SK-MEL-5 (cell line): ENCODE measurements at regions not wholly inside any gene's neighbourhood (a gene's known extent, or its start where the extent isn't known, plus 50 kb on each side); places are given as distances from the start of the nearest gene placed in this dataset.

ENCODE experiments used
- DNase-seq: peaks from one replicate; pipeline ENCODE4 v3.0.0-alpha.2; 2016; ENCODE audit warnings: low read depth, low spot score
- in situ Hi-C: cut with HindIII; loops from 2 replicates; pipeline ENCODE4 v1.10.0; 2016; ENCODE audit warnings: low sequenced_read_pairs, high pct_unique_total_duplicates, low pct_unique_long_range_greater_than_20kb

DNA sequence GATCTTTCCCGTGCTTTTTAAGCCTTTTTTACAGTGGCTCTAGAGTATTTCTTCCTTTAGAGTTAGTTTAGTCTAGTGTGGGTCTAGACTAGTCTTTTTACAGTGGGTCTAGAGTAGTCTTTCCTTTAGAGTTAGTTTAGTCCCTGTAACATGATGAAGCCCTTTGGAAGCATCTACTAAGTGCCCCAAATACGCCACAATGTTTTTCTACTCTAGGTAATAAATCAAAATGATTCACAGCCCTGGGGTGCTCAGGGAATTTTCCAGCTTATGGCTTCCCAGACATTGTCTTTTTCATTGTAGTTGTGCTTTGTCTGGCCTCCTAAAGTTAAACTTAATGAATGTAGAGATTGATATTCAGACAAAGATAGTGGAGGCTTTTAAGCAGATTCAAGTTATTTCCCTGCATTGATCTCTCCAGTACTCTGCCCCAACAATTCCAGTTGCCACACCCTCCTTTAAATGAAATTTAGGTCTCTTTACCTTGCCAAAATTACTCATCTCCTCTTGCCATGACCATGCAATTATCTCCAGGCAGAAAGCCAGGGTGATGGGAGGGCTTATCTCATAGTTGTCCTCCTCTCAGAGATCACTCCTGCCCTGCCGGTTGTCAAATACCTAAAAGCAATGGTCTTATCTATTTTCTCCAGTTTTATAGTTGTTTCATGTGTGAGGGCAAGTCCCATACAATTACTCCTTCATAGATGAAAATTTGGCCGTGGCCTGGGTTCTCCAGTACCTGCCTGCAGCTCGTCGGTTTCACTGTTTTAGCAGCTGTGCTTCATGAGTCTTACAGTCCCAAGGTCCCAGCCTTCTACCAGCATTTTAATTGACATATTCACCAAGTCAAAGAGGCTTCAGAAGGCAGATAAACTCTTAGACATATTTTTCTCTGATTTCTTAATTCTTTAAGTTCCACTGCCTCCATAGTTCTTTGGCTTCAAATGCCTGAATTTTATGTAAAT, 794.0 kb upstream of the COX7C start:
- DNase-seq, result no peak
- in situ Hi-C loops, result no loop called here

DNA sequence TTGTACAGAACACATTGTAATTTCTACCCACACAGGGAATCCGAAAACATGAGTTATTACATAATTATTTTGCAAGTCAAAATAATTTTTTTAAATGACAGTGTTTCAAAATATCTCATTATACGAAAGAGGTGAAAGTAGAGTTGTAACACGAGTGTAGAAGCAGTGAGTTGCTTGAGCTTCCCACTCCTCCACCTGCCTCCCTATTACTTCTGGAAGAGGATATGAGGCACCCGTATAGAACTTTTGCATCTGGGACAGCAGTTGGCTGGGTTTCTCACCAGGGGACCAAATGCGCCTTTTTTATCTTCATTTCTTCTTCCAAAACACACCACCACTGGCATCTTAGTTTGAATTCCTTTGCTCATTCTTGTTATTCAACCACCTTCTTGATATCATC, 779.0 kb upstream of the COX7C start:
- no peak for DNase-seq

GRCh38 chr5:85841653-85842052, 776.1 kb upstream of the COX7C start:
- in situ Hi-C loops, result no loop called here
- DNase-seq, result no peak

More for the DNA sequence above, 779.0 kb upstream of the COX7C start:
- in situ Hi-C loops, result no loop called here

- no peak for DNase-seq
Observed at GRCh38 chr5:85843535-85843934, 774.2 kb upstream of the COX7C start.

DNA sequence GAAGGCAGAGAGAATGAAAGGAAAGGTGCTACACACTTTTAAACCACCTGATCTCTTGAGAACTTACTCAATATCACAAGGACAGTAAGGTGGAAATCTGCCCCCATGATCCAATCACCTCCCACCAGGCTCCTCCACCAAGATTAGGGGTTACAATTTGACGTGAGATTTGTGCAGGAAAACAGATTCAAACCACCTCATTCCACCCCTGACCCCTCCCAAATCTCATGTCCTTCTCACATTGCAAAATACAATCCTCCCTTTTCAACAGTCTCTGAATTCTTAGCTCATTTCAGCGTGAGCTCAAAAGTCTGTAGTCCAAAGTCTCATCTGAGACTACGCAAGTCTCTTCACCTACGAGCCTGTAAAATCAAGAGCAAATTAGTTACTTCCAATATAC, 768.3 kb upstream of the COX7C start:
- no peak for DNase-seq
- in situ Hi-C loops, result no loop called here

More at GRCh38 chr5:85843535-85843934, 774.2 kb upstream of the COX7C start:
- in situ Hi-C loops, result no loop called here

- in situ Hi-C loops, result no loop called here
- DNase-seq, result no peak
Observed at GRCh38 chr5:85865296-85865695, 752.4 kb upstream of the COX7C start.

GRCh38 chr5:85868070-85868469, 749.7 kb upstream of the COX7C start:
- in situ Hi-C loops, result no loop called here
- DNase-seq, result peak; percentile 45

- in situ Hi-C loops, result no loop called here
- DNase-seq, result no peak
Observed at GRCh38 chr5:85893996-85894395, 723.7 kb upstream of the COX7C start.

GRCh38 chr5:85896514-85896913, 721.2 kb upstream of the COX7C start:
- in situ Hi-C loops, result no loop called here

DNA sequence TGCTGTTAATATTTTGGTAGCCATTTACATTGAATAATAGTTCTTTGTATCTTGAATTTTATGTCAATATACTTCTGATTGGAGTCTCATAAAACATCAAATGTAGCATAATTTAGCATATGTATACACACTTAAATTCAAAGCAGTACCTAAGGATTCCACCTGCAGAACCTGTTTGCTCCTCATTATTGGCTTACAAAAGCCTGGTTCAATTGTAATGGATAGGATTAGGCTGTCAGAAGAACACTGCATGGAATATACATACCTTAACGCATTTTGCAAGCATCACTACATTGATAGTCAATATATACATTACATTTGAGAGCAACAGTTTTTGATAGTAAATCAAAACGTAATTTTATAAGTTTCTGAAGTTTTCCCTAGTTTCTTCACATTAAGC, 711.3 kb upstream of the COX7C start:
- no peak for DNase-seq
- in situ Hi-C loops, result no loop called here

More at GRCh38 chr5:85896514-85896913, 721.2 kb upstream of the COX7C start:
- DNase-seq, result no peak

DNA sequence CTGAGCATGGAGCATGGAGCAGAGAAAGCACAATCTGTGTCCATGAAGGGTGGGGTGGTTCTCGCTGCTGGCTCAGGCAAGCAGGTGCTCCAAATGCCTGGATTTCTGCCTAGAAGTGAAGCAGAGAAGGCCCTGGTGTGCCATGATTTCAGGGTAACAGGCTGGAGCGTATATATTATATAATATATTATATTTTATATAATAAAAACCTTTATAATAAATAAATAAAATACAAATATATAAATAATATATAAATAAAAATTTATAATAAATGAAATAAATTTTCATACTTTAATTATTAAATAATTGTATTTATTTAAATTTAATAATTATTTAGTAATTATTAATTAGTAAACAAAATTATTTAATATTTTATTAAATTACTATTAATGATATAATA, 707.4 kb upstream of the COX7C start:
- in situ Hi-C loops, result no loop called here
- no peak for DNase-seq

- in situ Hi-C loops, result no loop called here
Observed at GRCh38 chr5:85920984-85921383, 696.8 kb upstream of the COX7C start.

GRCh38 chr5:85921590-85921989, 696.2 kb upstream of the COX7C start:
- in situ Hi-C loops, result no loop called here
- peak; percentile 21 for DNase-seq

More at GRCh38 chr5:85920984-85921383, 696.8 kb upstream of the COX7C start:
- DNase-seq, result no peak

- in situ Hi-C loops, result no loop called here
Observed at GRCh38 chr5:85927632-85928031, 690.1 kb upstream of the COX7C start.

DNA sequence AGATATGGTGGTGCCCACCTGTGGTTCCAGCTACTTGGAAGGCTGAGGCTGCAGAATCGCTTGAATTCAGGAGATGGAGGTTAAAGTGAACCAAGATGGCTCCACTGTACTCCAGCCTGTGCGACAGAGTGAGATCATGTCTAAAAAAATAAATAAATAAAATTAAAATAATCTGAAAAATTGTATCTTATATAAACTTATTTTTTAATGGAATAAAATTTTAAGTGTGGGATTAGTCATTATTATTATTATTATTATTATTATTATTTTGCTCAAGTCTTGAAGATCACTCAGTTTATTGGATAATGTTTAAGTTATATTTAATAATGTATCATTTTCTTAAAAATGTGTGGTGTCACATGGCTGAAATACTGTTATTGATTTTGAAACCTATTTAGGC, 688.0 kb upstream of the COX7C start:
- no peak for DNase-seq
- in situ Hi-C loops, result no loop called here

More at GRCh38 chr5:85927632-85928031, 690.1 kb upstream of the COX7C start:
- no peak for DNase-seq

DNA sequence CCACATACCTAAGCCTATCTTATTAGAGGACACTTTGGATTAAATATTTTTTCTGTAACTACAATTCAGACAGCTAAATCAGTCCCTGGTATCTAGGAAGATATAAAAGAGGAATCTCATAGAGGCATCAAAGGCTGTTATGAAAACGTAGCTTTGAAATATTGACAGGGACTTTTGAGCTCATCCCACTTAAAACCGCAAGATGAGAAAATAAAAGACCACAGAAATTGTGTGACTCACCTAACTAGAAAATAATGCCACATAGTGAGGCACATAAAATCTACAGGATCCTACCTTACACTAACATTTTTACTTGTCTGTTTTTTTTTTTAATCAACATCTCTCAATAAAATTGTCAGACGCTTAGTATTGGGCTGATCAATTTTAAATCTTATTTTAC, 686.5 kb upstream of the COX7C start:
- in situ Hi-C loops, result no loop called here
- no peak for DNase-seq

- no peak for DNase-seq
- in situ Hi-C loops, result no loop called here
Observed at GRCh38 chr5:85938201-85938600, 679.5 kb upstream of the COX7C start.

DNA sequence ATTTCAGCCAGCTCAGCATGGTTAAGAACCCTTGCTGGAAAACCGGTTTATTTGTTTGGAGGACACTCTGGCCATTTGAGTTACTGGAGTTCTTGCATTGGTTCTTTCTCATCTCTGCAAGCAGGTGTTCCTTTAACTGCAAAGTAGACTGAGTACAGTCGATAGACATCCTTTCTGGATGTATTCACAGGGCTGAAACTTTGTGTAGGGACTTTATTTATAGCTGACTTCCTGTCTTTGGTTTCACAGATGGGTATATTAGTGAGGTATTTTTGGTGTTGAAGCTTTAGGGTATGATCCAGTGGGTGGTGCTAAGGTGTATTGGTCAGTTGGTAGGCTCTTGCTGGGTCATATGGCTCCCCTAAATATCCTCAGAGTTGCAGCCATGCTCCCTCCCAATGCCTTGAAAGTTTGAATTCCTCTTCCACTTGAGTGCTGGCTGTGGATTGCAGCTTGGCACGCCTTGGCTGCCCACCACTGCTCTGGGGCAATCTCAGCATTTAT, 666.0 kb upstream of the COX7C start:
- in situ Hi-C loops, result no loop called here
- no peak for DNase-seq

GRCh38 chr5:85952680-85953079, 665.1 kb upstream of the COX7C start:
- in situ Hi-C loops, result no loop called here
- DNase-seq, result no peak
